ENCODE measurements at regions not wholly inside any gene's neighbourhood (a gene's known extent, or its start where the extent isn't known, plus 50 kb on each side); places are given as distances from the start of the nearest gene placed in this dataset.
A peak's percentile ranks its signal among the peaks of the same experiment; 100 is the strongest.

DNA sequence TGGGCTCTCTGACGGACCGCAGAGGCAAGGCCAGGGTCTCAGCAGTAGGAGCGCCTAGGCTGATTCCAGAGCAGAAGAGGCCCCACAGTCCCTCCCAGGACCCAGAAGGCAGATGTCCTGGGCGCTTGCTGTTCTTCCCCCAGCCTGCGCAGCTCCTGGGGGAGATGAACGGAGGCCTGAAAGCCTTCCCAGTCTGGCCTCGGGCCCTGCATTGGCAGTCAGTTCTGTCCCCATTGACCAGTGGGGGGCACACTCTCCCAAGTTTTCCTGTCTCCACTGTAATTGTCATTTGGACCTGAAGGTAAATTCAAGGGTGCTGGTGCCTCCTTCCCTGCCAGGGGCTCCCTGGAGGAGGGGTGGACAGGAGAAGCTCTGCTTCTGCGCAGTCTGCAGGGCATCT, 345.7 kb downstream of the CYP26B1 start:
- Histone ChIP-seq H3K4me3 (no peak overlapping the region), H3K36me3 (no peaks in the 10 kb centered on the region), H3K27me3 (peaks cover 3% of the 10 kb centered on the region), H3K27ac (no peak overlapping the region), H3K4me1 (ENCODE audit: low read depth) (peaks cover 3% of the 10 kb centered on the region), H3K9me3 (ENCODE audit: low read depth) (no peaks in the 10 kb centered on the region)
- peak; percentile 71 to 86 for DNase-seq (ENCODE audit: low read depth in 1 of 2, low spot score in 1 of 2)
- TF ChIP-seq, protein P1, sequence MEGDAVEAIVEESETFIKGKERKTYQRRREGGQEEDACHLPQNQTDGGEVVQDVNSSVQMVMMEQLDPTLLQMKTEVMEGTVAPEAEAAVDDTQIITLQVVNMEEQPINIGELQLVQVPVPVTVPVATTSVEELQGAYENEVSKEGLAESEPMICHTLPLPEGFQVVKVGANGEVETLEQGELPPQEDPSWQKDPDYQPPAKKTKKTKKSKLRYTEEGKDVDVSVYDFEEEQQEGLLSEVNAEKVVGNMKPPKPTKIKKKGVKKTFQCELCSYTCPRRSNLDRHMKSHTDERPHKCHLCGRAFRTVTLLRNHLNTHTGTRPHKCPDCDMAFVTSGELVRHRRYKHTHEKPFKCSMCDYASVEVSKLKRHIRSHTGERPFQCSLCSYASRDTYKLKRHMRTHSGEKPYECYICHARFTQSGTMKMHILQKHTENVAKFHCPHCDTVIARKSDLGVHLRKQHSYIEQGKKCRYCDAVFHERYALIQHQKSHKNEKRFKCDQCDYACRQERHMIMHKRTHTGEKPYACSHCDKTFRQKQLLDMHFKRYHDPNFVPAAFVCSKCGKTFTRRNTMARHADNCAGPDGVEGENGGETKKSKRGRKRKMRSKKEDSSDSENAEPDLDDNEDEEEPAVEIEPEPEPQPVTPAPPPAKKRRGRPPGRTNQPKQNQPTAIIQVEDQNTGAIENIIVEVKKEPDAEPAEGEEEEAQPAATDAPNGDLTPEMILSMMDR (IDR thresholded peaks at IDR 0.05; ENCODE audit: low read depth, low read length), result peak; percentile 79

DNA sequence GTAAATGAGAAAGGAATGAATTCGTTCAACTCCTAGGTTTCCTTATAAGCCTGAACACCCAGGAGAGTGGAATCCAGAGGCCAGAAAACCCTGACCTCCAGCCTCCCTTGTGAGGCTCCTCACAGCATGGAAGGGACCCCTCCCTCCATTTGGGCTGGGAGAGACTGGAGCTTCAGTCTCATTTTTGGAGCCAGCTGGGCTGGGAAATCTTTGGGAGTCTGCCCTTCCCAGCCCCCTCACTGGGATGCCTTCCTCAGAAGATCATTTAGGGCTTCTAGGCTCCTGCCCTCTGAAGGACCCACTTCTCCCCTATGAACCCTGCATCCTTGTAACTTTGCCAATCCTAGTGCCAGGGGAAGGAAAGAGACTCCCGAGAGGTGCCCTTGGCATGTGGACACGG, 346.1 kb downstream of the CYP26B1 start:
- Histone ChIP-seq H3K36me3 (no peaks in the 10 kb centered on the region), H3K4me3 (no peak overlapping the region), H3K9me3 (ENCODE audit: low read depth) (no peaks in the 10 kb centered on the region), H3K27ac (no peak overlapping the region), H3K4me1 (ENCODE audit: low read depth) (peaks cover 3% of the 10 kb centered on the region), H3K27me3 (peaks cover 3% of the 10 kb centered on the region)
- TF ChIP-seq, protein P1 (IDR thresholded peaks at IDR 0.05; ENCODE audit: low read depth, low read length), result no peak
- DNase-seq (ENCODE audit: low read depth in 1 of 2, low spot score in 1 of 2), result no peak

DNA sequence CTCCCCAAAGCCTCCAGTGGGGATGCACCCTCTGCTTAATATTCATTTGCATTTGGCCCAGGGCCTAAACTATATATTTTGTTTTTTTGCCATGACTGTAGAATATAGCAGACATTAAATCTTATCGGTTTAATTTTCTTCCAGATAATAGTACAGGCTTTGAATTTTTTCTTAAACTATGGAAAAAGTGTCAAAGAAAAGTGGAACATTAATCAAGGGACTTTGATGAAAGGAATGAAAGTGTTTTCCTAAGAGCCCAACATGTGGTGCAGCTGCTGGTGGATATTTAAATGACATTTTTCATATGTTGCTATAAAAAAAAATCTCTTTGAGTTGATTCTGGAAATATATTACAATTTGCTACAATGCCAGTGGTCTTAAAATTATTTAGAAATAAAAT, 346.8 kb downstream of the CYP26B1 start:
- H3K4me1 ChIP-seq (ENCODE audit: low read depth), result peaks cover 3% of the 10 kb centered on the region
- no peaks in the 10 kb centered on the region for H3K36me3 ChIP-seq
- H3K9me3 ChIP-seq (ENCODE audit: low read depth), result no peaks in the 10 kb centered on the region
- no peak for DNase-seq (ENCODE audit: low read depth in 1 of 2, low spot score in 1 of 2)
- no peak overlapping the region for H3K27ac ChIP-seq
- H3K27me3 ChIP-seq, result peaks cover 3% of the 10 kb centered on the region
- TF ChIP-seq, protein P1 (IDR thresholded peaks at IDR 0.05; ENCODE audit: low read depth, low read length), result no peak
- H3K4me3 ChIP-seq, result no peak overlapping the region

DNA sequence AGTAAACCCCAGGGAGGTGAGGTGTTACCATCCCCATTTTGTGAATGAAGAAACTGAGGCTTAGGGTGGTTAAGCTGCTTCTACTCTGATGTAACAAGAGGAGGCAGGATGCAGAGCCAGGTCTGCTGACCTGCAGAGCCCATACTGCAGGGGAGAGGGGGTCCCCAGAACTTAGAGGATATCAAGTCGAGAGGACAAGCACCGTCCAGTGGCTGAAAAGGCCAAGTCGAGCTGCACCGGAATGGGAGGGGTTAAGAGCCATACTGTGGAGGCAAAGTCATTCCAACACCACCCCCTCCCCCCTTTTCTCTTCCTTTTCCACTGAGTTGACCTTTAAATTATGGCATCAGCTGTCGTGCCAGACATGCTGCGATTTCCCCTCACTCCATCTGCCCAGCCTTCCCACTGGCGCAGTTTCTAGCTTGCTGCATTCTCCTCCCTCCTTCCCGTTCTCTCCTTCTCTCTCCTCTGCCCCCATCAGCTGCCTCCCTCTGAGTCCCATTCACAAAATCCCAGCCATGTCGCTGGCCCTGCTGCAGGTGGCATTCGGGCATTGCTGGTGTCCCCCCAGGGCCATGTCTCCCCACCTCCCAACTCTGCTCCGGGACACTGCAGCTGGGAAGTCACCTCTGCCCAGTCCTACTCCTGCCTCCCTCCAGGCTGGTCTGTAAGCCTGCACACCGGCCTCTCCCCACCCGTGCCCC, 346.9 kb downstream of the DYSF start:
- TF ChIP-seq, protein P1 (IDR thresholded peaks at IDR 0.05; ENCODE audit: low read depth, low read length), result no peak
- Histone ChIP-seq H3K36me3 (no peaks in the 10 kb centered on the region), H3K9me3 (ENCODE audit: low read depth) (no peaks in the 10 kb centered on the region), H3K27me3 (no peaks in the 10 kb centered on the region), H3K27ac (no peak overlapping the region), H3K4me1 (ENCODE audit: low read depth) (peaks cover 3% of the 10 kb centered on the region), H3K4me3 (no peak overlapping the region)
- no peak for DNase-seq (ENCODE audit: low read depth in 1 of 2, low spot score in 1 of 2)

DNA sequence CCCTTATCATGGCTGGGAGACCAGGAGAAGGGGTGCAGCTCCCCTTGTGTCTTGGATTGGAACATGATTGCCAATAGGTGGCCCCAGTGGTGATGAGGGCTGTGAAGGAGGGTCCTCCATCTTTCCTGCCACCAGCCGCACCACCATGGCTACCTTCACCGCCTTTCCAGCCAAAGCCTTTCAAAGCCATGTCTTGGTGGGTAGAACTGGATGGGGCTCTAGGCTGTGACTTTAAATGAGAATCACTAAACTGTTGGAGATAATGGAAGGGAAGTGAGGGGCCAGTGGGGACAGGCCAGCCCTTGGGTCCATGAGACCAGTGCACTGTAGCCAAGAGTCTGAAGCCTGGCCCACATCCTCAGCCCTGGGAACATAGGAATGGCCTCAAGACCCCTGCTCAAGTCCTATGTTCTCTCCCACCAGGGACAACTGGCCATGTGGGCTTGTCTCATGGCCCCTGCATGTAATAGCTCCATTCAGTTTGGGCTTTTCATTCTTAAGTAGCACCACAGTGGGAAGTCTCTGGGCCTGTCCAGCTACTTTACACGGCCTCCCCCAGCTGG, 345.7 kb downstream of the DYSF start:
- Histone ChIP-seq H3K27ac (no peak overlapping the region), H3K4me1 (ENCODE audit: low read depth) (peaks cover 3% of the 10 kb centered on the region), H3K27me3 (no peaks in the 10 kb centered on the region), H3K9me3 (ENCODE audit: low read depth) (no peaks in the 10 kb centered on the region), H3K4me3 (no peak overlapping the region), H3K36me3 (no peaks in the 10 kb centered on the region)
- TF ChIP-seq, protein P1 (IDR thresholded peaks at IDR 0.05; ENCODE audit: low read depth, low read length), result no peak
- DNase-seq (ENCODE audit: low read depth in 1 of 2, low spot score in 1 of 2), result no peak
